Activated T-cell treated with anti-CD3 and anti-CD28 coated beads, Interleukin-2, amount 50 U/mL, for 1 hour (primary cell): ENCODE measurements at regions not wholly inside any gene's neighbourhood (a gene's known extent, or its start where the extent isn't known, plus 50 kb on each side); places are given as distances from the start of the nearest gene placed in this dataset.

Experiments
- DNase-seq: peaks from one replicate; pipeline ENCODE4 v3.0.0-alpha.2; 2020

- no peak for DNase-seq
These were observed 104.8 kb upstream of the CHRNA7 start for GRCh38 chr15:31925541-31925940.

- DNase-seq, result no peak
These were observed 99.3 kb upstream of the CHRNA7 start for GRCh38 chr15:31930967-31931366.

GRCh38 chr15:31932576-31932975 lies 97.7 kb upstream of the CHRNA7 start:
- no peak for DNase-seq

- no peak for DNase-seq
These were observed 95.5 kb upstream of the CHRNA7 start for GRCh38 chr15:31934821-31935220.

- DNase-seq, result no peak
These were observed 76.8 kb upstream of the CHRNA7 start for GRCh38 chr15:31953478-31953877.

- no peak for DNase-seq
These were observed 75.7 kb upstream of the CHRNA7 start for GRCh38 chr15:31954374-31955172.

- no peak for DNase-seq
These were observed 74.6 kb upstream of the CHRNA7 start for GRCh38 chr15:31955734-31956133.

- no peak for DNase-seq
These were observed 72.7 kb upstream of the CHRNA7 start for GRCh38 chr15:31957581-31957980.

- DNase-seq, result no peak
These were observed 65.6 kb upstream of the CHRNA7 start for GRCh38 chr15:31964586-31965307.

- no peak for DNase-seq
These were observed 60.3 kb upstream of the CHRNA7 start for GRCh38 chr15:31970007-31970406.

- no peak for DNase-seq
These were observed 57.1 kb upstream of the CHRNA7 start for GRCh38 chr15:31973197-31973596.

- DNase-seq, result no peak
These were observed 56.0 kb upstream of the CHRNA7 start for GRCh38 chr15:31974154-31974794.

GRCh38 chr15:31974855-31975829 lies 55.2 kb upstream of the CHRNA7 start:
- no peak for DNase-seq

- no peak for DNase-seq
These were observed 54.5 kb upstream of the CHRNA7 start for GRCh38 chr15:31975830-31976229.

- DNase-seq, result no peak
These were observed 53.2 kb upstream of the CHRNA7 start for GRCh38 chr15:31977138-31977537.

GRCh38 chr15:31977812-31978661 lies 52.3 kb upstream of the CHRNA7 start:
- DNase-seq, result peak; percentile 63
